Muscle of leg (tissue), 3 donors: ENCODE measurements at regions not wholly inside any gene's neighbourhood (a gene's known extent, or its start where the extent isn't known, plus 50 kb on each side); places are given as distances from the start of the nearest gene placed in this dataset.
"Not testable (repeated sequence)": the region's sequence is repeated elsewhere in the genome, so short reads cannot be mapped to it uniquely, and the experiment has no call there.

Source experiments
- DNase-seq: peaks from one replicate; pipeline ENCODE4 v3.0.0; 2013
- H3K27ac ChIP-seq: one replicate; pipeline ENCODE4 v1.5.1; 2013; ENCODE audit warnings: mild to moderate bottlenecking, low read length, control low read depth
- H3K27me3 ChIP-seq: one replicate; pipeline ENCODE4 v1.6.1; 2013; ENCODE audit warnings: low read length; ENCODE audit not compliant: control insufficient read depth, insufficient read depth
- H3K36me3 ChIP-seq: one replicate; pipeline ENCODE4 v1.6.1; 2013; ENCODE audit warnings: low read length; ENCODE audit not compliant: control insufficient read depth, insufficient read depth
- H3K4me1 ChIP-seq: one replicate; pipeline ENCODE4 v1.6.1; 2013; ENCODE audit warnings: low read length; ENCODE audit not compliant: control insufficient read depth, insufficient read depth
- H3K4me3 ChIP-seq: one replicate; pipeline ENCODE4 v1.5.1; 2013; ENCODE audit warnings: low read length, control low read depth
- H3K9me3 ChIP-seq: replicated peaks from 2 replicates; pipeline ENCODE4 v1.6.1; 2013; ENCODE audit warnings: low read depth, low read length; ENCODE audit not compliant: control insufficient read depth
- WGBS: methylation state at CpG from one replicate; pipeline ENCODE4 v1.1.5; 2013; ENCODE audit warnings: missing lambda C conversion rate; ENCODE audit not compliant: insufficient coverage; 5-methylcytosine and 5-hydroxymethylcytosine counted together

- Histone ChIP-seq H3K4me3 (no peak overlapping the region), H3K27ac (no peak overlapping the region), H3K9me3 (peaks cover 2% of the 10 kb centered on the region), H3K27me3 (no peaks in the 10 kb centered on the region), H3K36me3 (no peaks in the 10 kb centered on the region), H3K4me1 (no peaks in the 10 kb centered on the region)
- DNase-seq = no peak
These were observed 1249.2 kb downstream of the STIM2 start for GRCh38 chr4:28109801-28110200.

GRCh38 chr4:28112691-28113335 lies 1252.2 kb downstream of the STIM2 start:
- not testable (repeated sequence) for H3K4me1 ChIP-seq, H3K27me3 ChIP-seq, H3K27ac ChIP-seq, H3K36me3 ChIP-seq, H3K9me3 ChIP-seq, H3K4me3 ChIP-seq, DNase-seq
- 92% methylated on average over 26 of the region's 29 CpGs for WGBS

- not testable (repeated sequence) for H3K27ac ChIP-seq, DNase-seq, H3K27me3 ChIP-seq, H3K36me3 ChIP-seq, H3K9me3 ChIP-seq, H3K4me1 ChIP-seq, H3K4me3 ChIP-seq
- 82% methylated on average over 10 of the region's 16 CpGs for WGBS
These were observed 1252.9 kb downstream of the STIM2 start for GRCh38 chr4:28113586-28113985.

GRCh38 chr4:28116526-28117083 lies 1256.0 kb downstream of the STIM2 start:
- not testable (repeated sequence) for H3K9me3 ChIP-seq, H3K4me1 ChIP-seq, H3K27ac ChIP-seq, H3K4me3 ChIP-seq, DNase-seq, H3K36me3 ChIP-seq, H3K27me3 ChIP-seq
- 83% methylated on average over 5 of the region's 12 CpGs for WGBS

GRCh38 chr4:28117084-28117682 lies 1256.5 kb downstream of the STIM2 start:
- Histone ChIP-seq H3K4me1 (no peaks in the 10 kb centered on the region), H3K27ac (no peak overlapping the region), H3K27me3 (no peaks in the 10 kb centered on the region), H3K4me3 (no peak overlapping the region), H3K36me3 (no peaks in the 10 kb centered on the region), H3K9me3 (peaks cover 7% of the 10 kb centered on the region)
- no peak for DNase-seq
- WGBS = 87% methylated on average over 54 of the region's 61 CpGs

GRCh38 chr4:28146191-28146590 lies 1285.5 kb downstream of the STIM2 start:
- Histone ChIP-seq H3K27ac (no peak overlapping the region), H3K27me3 (no peaks in the 10 kb centered on the region), H3K36me3 (no peaks in the 10 kb centered on the region), H3K4me1 (no peaks in the 10 kb centered on the region), H3K4me3 (no peak overlapping the region), H3K9me3 (no peaks in the 10 kb centered on the region)
- WGBS = no CpG with 5 or more reads among the region's 3 CpGs
- no peak for DNase-seq

GRCh38 chr4:28148221-28148620 lies 1287.6 kb downstream of the STIM2 start:
- Histone ChIP-seq H3K27ac (no peak overlapping the region), H3K27me3 (no peaks in the 10 kb centered on the region), H3K4me1 (no peaks in the 10 kb centered on the region), H3K36me3 (no peaks in the 10 kb centered on the region), H3K9me3 (no peaks in the 10 kb centered on the region), H3K4me3 (no peak overlapping the region)
- no peak for DNase-seq
- no CpG with 5 or more reads among the region's 1 CpG for WGBS

- Histone ChIP-seq H3K36me3 (no peaks in the 10 kb centered on the region), H3K27me3 (no peaks in the 10 kb centered on the region), H3K4me1 (no peaks in the 10 kb centered on the region), H3K4me3 (no peak overlapping the region), H3K27ac (no peak overlapping the region), H3K9me3 (no peaks in the 10 kb centered on the region)
- no peak for DNase-seq
- no CpG with 5 or more reads among the region's 3 CpGs for WGBS
These were observed 1289.1 kb downstream of the STIM2 start for GRCh38 chr4:28149762-28150161.

- DNase-seq = no peak
- Histone ChIP-seq H3K4me3 (no peak overlapping the region), H3K9me3 (no peaks in the 10 kb centered on the region), H3K27ac (no peak overlapping the region), H3K27me3 (no peaks in the 10 kb centered on the region), H3K4me1 (no peaks in the 10 kb centered on the region), H3K36me3 (no peaks in the 10 kb centered on the region)
These were observed 1290.7 kb downstream of the STIM2 start for GRCh38 chr4:28151314-28151713.

GRCh38 chr4:28167411-28167810 lies 1306.8 kb downstream of the STIM2 start:
- Histone ChIP-seq H3K4me1 (no peaks in the 10 kb centered on the region), H3K27ac (no peak overlapping the region), H3K9me3 (peaks cover 2% of the 10 kb centered on the region), H3K27me3 (no peaks in the 10 kb centered on the region), H3K4me3 (no peak overlapping the region), H3K36me3 (no peaks in the 10 kb centered on the region)
- WGBS = no CpG with 5 or more reads among the region's 1 CpG
- no peak for DNase-seq

- Histone ChIP-seq H3K4me1 (no peaks in the 10 kb centered on the region), H3K4me3 (no peak overlapping the region), H3K9me3 (no peaks in the 10 kb centered on the region), H3K36me3 (no peaks in the 10 kb centered on the region), H3K27me3 (no peaks in the 10 kb centered on the region), H3K27ac (no peak overlapping the region)
- WGBS = no CpG with 5 or more reads among the region's 1 CpG
- no peak for DNase-seq
These were observed 1316.3 kb downstream of the STIM2 start for GRCh38 chr4:28176942-28177341.
